PFSK-1 (cell line): ENCODE measurements at regions not wholly inside any gene's neighbourhood (a gene's known extent, or its start where the extent isn't known, plus 50 kb on each side); places are given as distances from the start of the nearest gene placed in this dataset.

Source experiments
- POLR2AphosphoS5 ChIP-seq: IDR thresholded peaks from 2 replicates; pipeline ENCODE4 v1.6.1; 2012; ENCODE audit warnings: low read depth, mild to moderate bottlenecking, control low read depth, low read length, moderate library complexity
- SIN3A ChIP-seq: IDR thresholded peaks from 2 replicates; pipeline ENCODE4 v1.6.1; 2012; ENCODE audit warnings: mild to moderate bottlenecking, low read length, moderate library complexity, borderline replicate concordance; ENCODE audit not compliant: insufficient read depth
- TAF1 ChIP-seq: IDR thresholded peaks from 2 replicates; pipeline ENCODE4 v1.6.1; 2012; ENCODE audit warnings: low read length, control low read depth, borderline replicate concordance; ENCODE audit not compliant: insufficient read depth
- TF ChIP-seq, protein P1 (sequence below), 2 experiments: IDR thresholded peaks; 2 replicates each; pipeline versions ENCODE4 v1.6.1 to v1.8.0; 2011 to 2012; ENCODE audit warnings: low read depth in 2 of 2, low read length in 2 of 2, control low read depth in 1 of 2, inconsistent platforms in 1 of 2, mild to moderate bottlenecking in 1 of 2, moderate library complexity in 1 of 2; ENCODE audit not compliant: insufficient read depth in 1 of 2

GRCh38 chr12:111111681-111112080 lies 191.3 kb upstream of the MYL2 start:
- no peak for TF ChIP-seq TAF1
- no peak for TF ChIP-seq SIN3A
- TF ChIP-seq POLR2AphosphoS5, result no peak
- TF ChIP-seq, protein P1, sequence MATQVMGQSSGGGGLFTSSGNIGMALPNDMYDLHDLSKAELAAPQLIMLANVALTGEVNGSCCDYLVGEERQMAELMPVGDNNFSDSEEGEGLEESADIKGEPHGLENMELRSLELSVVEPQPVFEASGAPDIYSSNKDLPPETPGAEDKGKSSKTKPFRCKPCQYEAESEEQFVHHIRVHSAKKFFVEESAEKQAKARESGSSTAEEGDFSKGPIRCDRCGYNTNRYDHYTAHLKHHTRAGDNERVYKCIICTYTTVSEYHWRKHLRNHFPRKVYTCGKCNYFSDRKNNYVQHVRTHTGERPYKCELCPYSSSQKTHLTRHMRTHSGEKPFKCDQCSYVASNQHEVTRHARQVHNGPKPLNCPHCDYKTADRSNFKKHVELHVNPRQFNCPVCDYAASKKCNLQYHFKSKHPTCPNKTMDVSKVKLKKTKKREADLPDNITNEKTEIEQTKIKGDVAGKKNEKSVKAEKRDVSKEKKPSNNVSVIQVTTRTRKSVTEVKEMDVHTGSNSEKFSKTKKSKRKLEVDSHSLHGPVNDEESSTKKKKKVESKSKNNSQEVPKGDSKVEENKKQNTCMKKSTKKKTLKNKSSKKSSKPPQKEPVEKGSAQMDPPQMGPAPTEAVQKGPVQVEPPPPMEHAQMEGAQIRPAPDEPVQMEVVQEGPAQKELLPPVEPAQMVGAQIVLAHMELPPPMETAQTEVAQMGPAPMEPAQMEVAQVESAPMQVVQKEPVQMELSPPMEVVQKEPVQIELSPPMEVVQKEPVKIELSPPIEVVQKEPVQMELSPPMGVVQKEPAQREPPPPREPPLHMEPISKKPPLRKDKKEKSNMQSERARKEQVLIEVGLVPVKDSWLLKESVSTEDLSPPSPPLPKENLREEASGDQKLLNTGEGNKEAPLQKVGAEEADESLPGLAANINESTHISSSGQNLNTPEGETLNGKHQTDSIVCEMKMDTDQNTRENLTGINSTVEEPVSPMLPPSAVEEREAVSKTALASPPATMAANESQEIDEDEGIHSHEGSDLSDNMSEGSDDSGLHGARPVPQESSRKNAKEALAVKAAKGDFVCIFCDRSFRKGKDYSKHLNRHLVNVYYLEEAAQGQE (IDR thresholded peaks at IDR 0.05; ENCODE audit: insufficient read depth in 1 of 2, low read depth in 2 of 2, low read length in 2 of 2), result no peak
